NB4 (cell line): ENCODE measurements at regions not wholly inside any gene's neighbourhood (a gene's known extent, or its start where the extent isn't known, plus 50 kb on each side); places are given as distances from the start of the nearest gene placed in this dataset.

Experiments
- DNase-seq: peaks from one replicate; pipeline ENCODE4 v3.0.0; 2010; ENCODE audit warnings: low read depth
- H3K4me3 ChIP-seq: one replicate; pipeline ENCODE4 v1.5.1; 2011; ENCODE audit warnings: mild to moderate bottlenecking, low read depth, low read length, moderate library complexity
- CTCF ChIP-seq: IDR thresholded peaks from one replicate; pipeline ENCODE4 v1.5.1; 2012; ENCODE audit warnings: low read depth, low read length
- MAX ChIP-seq: IDR thresholded peaks from 2 replicates; pipeline ENCODE4 v1.6.1; 2011; ENCODE audit warnings: low read depth, low read length
- MYC ChIP-seq: IDR thresholded peaks from 2 replicates; pipeline ENCODE4 v1.6.1; 2011; ENCODE audit warnings: low read depth, low read length
- POLR2A ChIP-seq: IDR thresholded peaks from 2 replicates; pipeline ENCODE4 v1.6.1; 2011; ENCODE audit warnings: mild to moderate bottlenecking; ENCODE audit not compliant: insufficient read length; ENCODE audit errors: extremely low read depth

- TF ChIP-seq MAX (no peak), CTCF (no peak), MYC (no peak)
- no peak overlapping the region for H3K4me3 ChIP-seq
- DNase-seq = no peak
These were observed 96.6 kb upstream of the LRIG1 start for GRCh38 chr3:66597308-66597863.

- no peak for DNase-seq
- TF ChIP-seq CTCF (no peak), POLR2A (no peak), MYC (no peak), MAX (no peak)
- H3K4me3 ChIP-seq = no peak overlapping the region
These were observed 97.3 kb upstream of the LRIG1 start for GRCh38 chr3:66598168-66598567.

GRCh38 chr3:66602237-66602636 is 101.4 kb upstream of the LRIG1 start:
- TF ChIP-seq CTCF (no peak), MAX (no peak), POLR2A (no peak), MYC (no peak)
- no peak overlapping the region for H3K4me3 ChIP-seq
- DNase-seq = no peak

GRCh38 chr3:66602691-66603090 is 101.9 kb upstream of the LRIG1 start:
- no peak overlapping the region for H3K4me3 ChIP-seq
- TF ChIP-seq CTCF = no peak
- no peak for TF ChIP-seq MYC
- no peak for TF ChIP-seq MAX
- TF ChIP-seq POLR2A = no peak
- no peak for DNase-seq

- no peak for TF ChIP-seq MAX
- no peak for TF ChIP-seq POLR2A
- no peak for TF ChIP-seq CTCF
- TF ChIP-seq MYC = no peak
- H3K4me3 ChIP-seq = no peak overlapping the region
- DNase-seq = no peak
These were observed 102.4 kb upstream of the LRIG1 start for GRCh38 chr3:66603151-66603611.

- no peak for DNase-seq
- no peak for TF ChIP-seq MAX
- no peak for TF ChIP-seq POLR2A
- TF ChIP-seq MYC = no peak
- TF ChIP-seq CTCF = no peak
- no peak overlapping the region for H3K4me3 ChIP-seq
These were observed 103.7 kb upstream of the LRIG1 start for GRCh38 chr3:66604481-66604880.
